GM12878 (cell line): ENCODE measurements at regions not wholly inside any gene's neighbourhood (a gene's known extent, or its start where the extent isn't known, plus 50 kb on each side); places are given as distances from the start of the nearest gene placed in this dataset.

ENCODE experiments used
- ATAC-seq: fragments of 200-7000 bp; cut with Tn5 transposase; 3 replicates; pipeline ENCODE4 v1.9.1; 2020; ENCODE audit warnings: mild to moderate bottlenecking, moderate library complexity
- BruUV-seq: library from RNA; stranded (reverse); fragments of 400-500 nt; replicated peaks from 2 replicates; lab custom pipeline; 2021; lab: Mats Ljungman, UMichigan
- CTCF ChIA-PET: fragments of 300-600 bp; sonication (Branson Sonifier 250); formaldehyde crosslinking; extraction: SDS; loops from one replicate; lab custom pipeline; 2021; ENCODE audit warnings: inconsistent platforms; lab: Yijun Ruan, JAX
- POLR2A ChIA-PET: fragments of 350-600 bp; formaldehyde crosslinking; extraction: SDS; loops from one replicate; lab custom pipeline; 2021; ENCODE audit warnings: inconsistent platforms; lab: Charles Lee
- RAD21 ChIA-PET: fragments of 300-600 bp; sonication (Branson Sonifier 250); formaldehyde crosslinking; loops from one replicate; lab custom pipeline; 2023; ENCODE audit warnings: antibody characterized with exemption; ENCODE audit not compliant: unreplicated experiment; lab: Charles Lee
- SMC1A ChIA-PET: fragments of 300-600 bp; sonication (Branson Sonifier 250); formaldehyde crosslinking; loops from one replicate; lab custom pipeline; 2023; ENCODE audit not compliant: unreplicated experiment, uncharacterized antibody; lab: Charles Lee
- DNase-seq: peaks from one replicate; pipeline ENCODE4 v3.0.0-alpha.2; 2011; ENCODE audit warnings: low read depth, low spot score
- FAIRE-seq: peaks from 3 replicates; lab custom pipeline; 2011; peaks lifted over from hg19 to GRCh38; lab: Jason Lieb, UNC
- H2AFZ ChIP-seq: 2 replicates; pipeline ENCODE4 v1.6.0; 2011; ENCODE audit warnings: low read depth, low read length, control low read depth; ENCODE audit not compliant: control insufficient read depth
- H3K27ac ChIP-seq: 2 replicates; pipeline ENCODE4 v1.5.1; 2011; ENCODE audit warnings: control low read depth; ENCODE audit not compliant: control insufficient read depth, insufficient read depth
- H3K27me3 ChIP-seq, 2 experiments: replicated peaks in 1 of 2; 2 replicates each; pipeline versions ENCODE4 v1.6.0 to v1.6.1; 2011; ENCODE audit warnings: low read length in 1 of 2; ENCODE audit not compliant: control insufficient read depth in 2 of 2, insufficient read depth in 2 of 2
- H3K36me3 ChIP-seq, 2 experiments: 2 replicates each; pipeline ENCODE4 v1.5.1; 2011; ENCODE audit warnings: low read length in 1 of 2; ENCODE audit not compliant: control insufficient read depth in 2 of 2, insufficient read depth in 2 of 2
- H3K4me1 ChIP-seq: 2 replicates; pipeline ENCODE4 v1.6.1; 2011; ENCODE audit warnings: mild to moderate bottlenecking, low read length, moderate library complexity, mixed read lengths; ENCODE audit not compliant: control insufficient read depth, insufficient read depth
- H3K4me2 ChIP-seq: 2 replicates; pipeline ENCODE4 v1.6.0; 2011; ENCODE audit warnings: control low read depth; ENCODE audit not compliant: control insufficient read depth, insufficient read depth
- H3K4me3 ChIP-seq: fragments of 200-600 bp; sonication (generic); 2 replicates; pipeline ENCODE4 v1.5.1; 2016
- H3K79me2 ChIP-seq: 2 replicates; pipeline ENCODE4 v1.6.0; 2011; ENCODE audit warnings: low read length; ENCODE audit not compliant: control insufficient read depth, insufficient read depth
- H3K9ac ChIP-seq: 2 replicates; pipeline ENCODE4 v1.8.0; 2011; ENCODE audit warnings: low read length, control low read depth, mixed read lengths; ENCODE audit not compliant: control insufficient read depth, insufficient read depth
- H3K9me3 ChIP-seq: replicated peaks from 3 replicates; pipeline ENCODE4 v1.5.1; 2011; ENCODE audit warnings: mild to moderate bottlenecking, low read length; ENCODE audit not compliant: control insufficient read depth, insufficient read depth
- H4K20me1 ChIP-seq: 2 replicates; pipeline ENCODE4 v1.6.0; 2011; ENCODE audit not compliant: control insufficient read depth, insufficient read depth
- BCL11A ChIP-seq: IDR thresholded peaks from 2 replicates; pipeline ENCODE4 v1.6.1; 2011; ENCODE audit warnings: low read depth, low read length
- BHLHE40 ChIP-seq, 2 experiments: fragments of 450-650 bp in 1 of 2; IDR thresholded peaks; 2 replicates each; pipeline ENCODE4 v1.6.1; 2011 to 2017; ENCODE audit warnings: low read depth in 2 of 2, borderline replicate concordance in 1 of 2, improper control_type of control experiment in 1 of 2, low read length in 1 of 2, mild to moderate bottlenecking in 1 of 2
- CEBPB ChIP-seq, 2 experiments: fragments of 150-350 bp in 1 of 2; IDR thresholded peaks; 2 replicates each; pipeline ENCODE4 v1.6.1; 2012 to 2014; ENCODE audit warnings: low read depth in 2 of 2, low read length in 2 of 2, borderline replicate concordance in 1 of 2, inconsistent platforms in 1 of 2
- DPF2 ChIP-seq: fragments of 450-650 bp; IDR thresholded peaks from 2 replicates; pipeline ENCODE4 v1.6.1; 2017; ENCODE audit warnings: mild to moderate bottlenecking
- E2F8 ChIP-seq: fragments of 450-650 bp; IDR thresholded peaks from 2 replicates; pipeline ENCODE4 v1.6.1; 2018; ENCODE audit warnings: mild to moderate bottlenecking, low read depth, moderate library complexity; ENCODE audit not compliant: partially characterized antibody
- JUND ChIP-seq: IDR thresholded peaks from 2 replicates; pipeline ENCODE4 v1.6.1; 2012; ENCODE audit warnings: low read depth, mild to moderate bottlenecking, low read length, improper control_type of control experiment, moderate library complexity
- MYB ChIP-seq: fragments of 150-350 bp; IDR thresholded peaks from 2 replicates; pipeline ENCODE4 v1.6.1; 2014; ENCODE audit warnings: mild to moderate bottlenecking, low read depth, low read length, borderline replicate concordance
- POLR2AphosphoS2 ChIP-seq: IDR thresholded peaks from 2 replicates; pipeline ENCODE4 v1.6.1; 2011; ENCODE audit warnings: low read depth, mild to moderate bottlenecking, low read length, improper control_type of control experiment, moderate library complexity
- RELA ChIP-seq: fragments of 450-650 bp; IDR thresholded peaks from 2 replicates; pipeline ENCODE4 v1.8.0; 2014; ENCODE audit warnings: borderline replicate concordance; ENCODE audit not compliant: partially characterized antibody
- STAT3 ChIP-seq: IDR thresholded peaks from 2 replicates; pipeline ENCODE4 v1.6.1; 2011; ENCODE audit warnings: low read depth, low read length, improper control_type of control experiment
- TARDBP ChIP-seq: IDR thresholded peaks from 2 replicates; pipeline ENCODE4 v1.6.1; 2016; ENCODE audit warnings: borderline replicate concordance
- USF1 ChIP-seq: IDR thresholded peaks from 2 replicates; pipeline ENCODE4 v1.6.1; 2011; ENCODE audit warnings: borderline replicate concordance, low read depth, mild to moderate bottlenecking, moderate library complexity, mixed read lengths, low read length; ENCODE audit not compliant: insufficient read depth; ENCODE audit errors: extremely low read length
- WGBS: methylation state at CpG from one replicate; pipeline ENCODE4 v1.1.6; 2016; ENCODE audit warnings: low lambda C conversion rate; ENCODE audit not compliant: insufficient replicate concordance, insufficient coverage; ENCODE audit errors: missing lambda C conversion rate; 5-methylcytosine and 5-hydroxymethylcytosine counted together
- in situ Hi-C: fragments of 300-500 bp; cut with MboI; formaldehyde crosslinking; loops from 9 replicates; pipeline ENCODE4 v1.14.3; 2018; ENCODE audit warnings: mixed read lengths
- intact Hi-C: fragments of 100-400 bp; cut with micrococcal nuclease; formaldehyde crosslinking; loops from one replicate; pipeline ENCODE4 v1.14.2; 2022; ENCODE audit not compliant: unreplicated experiment
- TF ChIP-seq, protein P1 (sequence below): fragments of 450-650 bp; IDR thresholded peaks from 2 replicates; pipeline ENCODE4 v1.6.1; 2014; ENCODE audit warnings: mild to moderate bottlenecking
- TF ChIP-seq, protein P2 (sequence below): IDR thresholded peaks from 2 replicates; pipeline ENCODE4 v1.6.1; 2012; ENCODE audit warnings: mild to moderate bottlenecking, low read depth, low read length

DNA sequence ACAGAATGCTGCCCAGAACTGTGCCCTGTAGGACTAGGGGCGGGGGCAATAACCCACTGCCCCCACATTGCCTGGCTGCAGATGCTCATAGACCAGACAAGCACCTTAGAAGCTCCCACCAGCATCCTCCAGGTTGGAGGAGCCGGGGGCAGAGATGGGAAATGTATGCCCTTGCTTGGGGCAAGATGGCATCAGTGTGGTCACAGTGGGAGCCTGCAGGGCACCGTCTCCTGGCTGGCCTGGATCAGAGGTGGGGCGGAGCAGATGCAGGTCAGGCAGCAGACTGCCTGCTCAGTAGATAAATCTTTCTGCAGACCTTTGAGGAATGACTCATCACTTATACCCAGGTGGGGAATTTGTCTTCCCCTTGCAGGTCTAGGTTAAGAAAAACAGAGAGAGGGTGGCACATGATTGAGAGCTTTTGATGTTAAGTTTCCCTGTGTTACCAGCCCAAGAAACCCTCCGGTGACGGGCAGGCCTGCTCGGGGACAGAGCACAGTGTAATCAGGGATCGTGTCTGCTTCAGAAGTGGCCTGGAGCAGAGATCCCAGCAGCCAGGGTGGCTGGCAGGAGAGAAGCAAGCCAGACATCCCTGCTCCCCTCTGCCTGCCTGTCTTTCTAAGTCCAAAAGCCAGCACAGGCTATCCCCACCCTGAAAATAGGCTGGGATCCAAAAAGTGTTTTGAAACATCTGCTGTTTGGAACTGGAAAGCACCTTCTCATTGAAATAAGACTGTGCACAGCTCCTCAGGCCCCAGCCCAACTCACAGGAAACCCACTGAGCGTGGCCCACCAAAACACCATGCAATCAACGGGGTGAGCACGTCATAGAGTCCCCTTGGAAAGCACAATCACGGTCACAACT, 50.7 kb upstream of the RPL38 start:
- no peak overlapping the region for H3K9ac ChIP-seq
- no peak overlapping the region for H3K4me3 ChIP-seq
- ATAC-seq (no peak; the same call in 2 of the 3 replicates), DNase-seq (no peak), FAIRE-seq (no peak)
- no peak overlapping the region for H3K27ac ChIP-seq
- H4K20me1 ChIP-seq: no peaks in the 10 kb centered on the region
- ChIA-PET CTCF (interaction anchor here (1.2 kb wide), 1 partner anchor 63 kb away, joined by 3 read pairs; no protein-coding TSS in a partner anchor), POLR2A (no interaction called here), RAD21 (no interaction called here), SMC1A (no interaction called here)
- no TSS peak for BruUV-seq
- no peaks in the 10 kb centered on the region for H3K79me2 ChIP-seq
- H3K36me3 ChIP-seq: no peaks in the 10 kb centered on the region
- H3K4me1 ChIP-seq: no peaks in the 10 kb centered on the region
- no peak overlapping the region for H3K4me2 ChIP-seq
- no peak overlapping the region for H2AFZ ChIP-seq
- H3K27me3 ChIP-seq: no peaks in the 10 kb centered on the region; a peak in 1 of 4 replicates
- in situ Hi-C loops (no loop called here), intact Hi-C loops (no loop called here)
- no peaks in the 10 kb centered on the region for H3K9me3 ChIP-seq
- WGBS: 13% methylated on average over 12 of the region's 12 CpGs
- TF ChIP-seq RELA: no peak
- no peak for TF ChIP-seq BHLHE40 (IDR thresholded peaks at IDR 0.05; ENCODE audit: borderline replicate concordance in 1 of 2, low read depth in 2 of 2, low read length in 1 of 2)
- TF ChIP-seq CEBPB (IDR thresholded peaks at IDR 0.05; ENCODE audit: borderline replicate concordance in 1 of 2, low read depth in 2 of 2, low read length in 2 of 2): no peak
- no peak for TF ChIP-seq DPF2
- TF ChIP-seq STAT3: no peak
- TF ChIP-seq, protein P1, sequence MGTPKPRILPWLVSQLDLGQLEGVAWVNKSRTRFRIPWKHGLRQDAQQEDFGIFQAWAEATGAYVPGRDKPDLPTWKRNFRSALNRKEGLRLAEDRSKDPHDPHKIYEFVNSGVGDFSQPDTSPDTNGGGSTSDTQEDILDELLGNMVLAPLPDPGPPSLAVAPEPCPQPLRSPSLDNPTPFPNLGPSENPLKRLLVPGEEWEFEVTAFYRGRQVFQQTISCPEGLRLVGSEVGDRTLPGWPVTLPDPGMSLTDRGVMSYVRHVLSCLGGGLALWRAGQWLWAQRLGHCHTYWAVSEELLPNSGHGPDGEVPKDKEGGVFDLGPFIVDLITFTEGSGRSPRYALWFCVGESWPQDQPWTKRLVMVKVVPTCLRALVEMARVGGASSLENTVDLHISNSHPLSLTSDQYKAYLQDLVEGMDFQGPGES: no peak
- TF ChIP-seq, protein P2, sequence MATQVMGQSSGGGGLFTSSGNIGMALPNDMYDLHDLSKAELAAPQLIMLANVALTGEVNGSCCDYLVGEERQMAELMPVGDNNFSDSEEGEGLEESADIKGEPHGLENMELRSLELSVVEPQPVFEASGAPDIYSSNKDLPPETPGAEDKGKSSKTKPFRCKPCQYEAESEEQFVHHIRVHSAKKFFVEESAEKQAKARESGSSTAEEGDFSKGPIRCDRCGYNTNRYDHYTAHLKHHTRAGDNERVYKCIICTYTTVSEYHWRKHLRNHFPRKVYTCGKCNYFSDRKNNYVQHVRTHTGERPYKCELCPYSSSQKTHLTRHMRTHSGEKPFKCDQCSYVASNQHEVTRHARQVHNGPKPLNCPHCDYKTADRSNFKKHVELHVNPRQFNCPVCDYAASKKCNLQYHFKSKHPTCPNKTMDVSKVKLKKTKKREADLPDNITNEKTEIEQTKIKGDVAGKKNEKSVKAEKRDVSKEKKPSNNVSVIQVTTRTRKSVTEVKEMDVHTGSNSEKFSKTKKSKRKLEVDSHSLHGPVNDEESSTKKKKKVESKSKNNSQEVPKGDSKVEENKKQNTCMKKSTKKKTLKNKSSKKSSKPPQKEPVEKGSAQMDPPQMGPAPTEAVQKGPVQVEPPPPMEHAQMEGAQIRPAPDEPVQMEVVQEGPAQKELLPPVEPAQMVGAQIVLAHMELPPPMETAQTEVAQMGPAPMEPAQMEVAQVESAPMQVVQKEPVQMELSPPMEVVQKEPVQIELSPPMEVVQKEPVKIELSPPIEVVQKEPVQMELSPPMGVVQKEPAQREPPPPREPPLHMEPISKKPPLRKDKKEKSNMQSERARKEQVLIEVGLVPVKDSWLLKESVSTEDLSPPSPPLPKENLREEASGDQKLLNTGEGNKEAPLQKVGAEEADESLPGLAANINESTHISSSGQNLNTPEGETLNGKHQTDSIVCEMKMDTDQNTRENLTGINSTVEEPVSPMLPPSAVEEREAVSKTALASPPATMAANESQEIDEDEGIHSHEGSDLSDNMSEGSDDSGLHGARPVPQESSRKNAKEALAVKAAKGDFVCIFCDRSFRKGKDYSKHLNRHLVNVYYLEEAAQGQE: no peak
- no peak for TF ChIP-seq MYB
- no peak for TF ChIP-seq USF1
- TF ChIP-seq E2F8: no peak
- TF ChIP-seq BCL11A: no peak
- TF ChIP-seq JUND: no peak
- TF ChIP-seq TARDBP: no peak
- TF ChIP-seq POLR2AphosphoS2: no peak
